GM12878 (cell line): ENCODE measurements at regions not wholly inside any gene's neighbourhood (a gene's known extent, or its start where the extent isn't known, plus 50 kb on each side); places are given as distances from the start of the nearest gene placed in this dataset.

Experiments
- ATAC-seq: fragments of 200-7000 bp; cut with Tn5 transposase; 3 replicates; pipeline ENCODE4 v1.9.1; 2020; ENCODE audit warnings: mild to moderate bottlenecking, moderate library complexity
- BruUV-seq: library from RNA; stranded (reverse); fragments of 400-500 nt; replicated peaks from 2 replicates; lab custom pipeline; 2021; lab: Mats Ljungman, UMichigan
- CTCF ChIA-PET: fragments of 300-600 bp; sonication (Branson Sonifier 250); formaldehyde crosslinking; extraction: SDS; loops from one replicate; lab custom pipeline; 2021; ENCODE audit warnings: inconsistent platforms; lab: Yijun Ruan, JAX
- POLR2A ChIA-PET: fragments of 350-600 bp; formaldehyde crosslinking; extraction: SDS; loops from one replicate; lab custom pipeline; 2021; ENCODE audit warnings: inconsistent platforms; lab: Charles Lee
- RAD21 ChIA-PET: fragments of 300-600 bp; sonication (Branson Sonifier 250); formaldehyde crosslinking; loops from one replicate; lab custom pipeline; 2023; ENCODE audit warnings: antibody characterized with exemption; ENCODE audit not compliant: unreplicated experiment; lab: Charles Lee
- SMC1A ChIA-PET: fragments of 300-600 bp; sonication (Branson Sonifier 250); formaldehyde crosslinking; loops from one replicate; lab custom pipeline; 2023; ENCODE audit not compliant: unreplicated experiment, uncharacterized antibody; lab: Charles Lee
- DNase-seq: peaks from one replicate; pipeline ENCODE4 v3.0.0-alpha.2; 2011; ENCODE audit warnings: low read depth, low spot score
- FAIRE-seq: peaks from 3 replicates; lab custom pipeline; 2011; peaks lifted over from hg19 to GRCh38; lab: Jason Lieb, UNC
- H2AFZ ChIP-seq: 2 replicates; pipeline ENCODE4 v1.6.0; 2011; ENCODE audit warnings: low read depth, low read length, control low read depth; ENCODE audit not compliant: control insufficient read depth
- H3K27ac ChIP-seq: 2 replicates; pipeline ENCODE4 v1.5.1; 2011; ENCODE audit warnings: control low read depth; ENCODE audit not compliant: control insufficient read depth, insufficient read depth
- H3K27me3 ChIP-seq, 2 experiments: replicated peaks in 1 of 2; 2 replicates each; pipeline versions ENCODE4 v1.6.0 to v1.6.1; 2011; ENCODE audit warnings: low read length in 1 of 2; ENCODE audit not compliant: control insufficient read depth in 2 of 2, insufficient read depth in 2 of 2
- H3K36me3 ChIP-seq, 2 experiments: 2 replicates each; pipeline ENCODE4 v1.5.1; 2011; ENCODE audit warnings: low read length in 1 of 2; ENCODE audit not compliant: control insufficient read depth in 2 of 2, insufficient read depth in 2 of 2
- H3K4me1 ChIP-seq: 2 replicates; pipeline ENCODE4 v1.6.1; 2011; ENCODE audit warnings: mild to moderate bottlenecking, low read length, moderate library complexity, mixed read lengths; ENCODE audit not compliant: control insufficient read depth, insufficient read depth
- H3K4me2 ChIP-seq: 2 replicates; pipeline ENCODE4 v1.6.0; 2011; ENCODE audit warnings: control low read depth; ENCODE audit not compliant: control insufficient read depth, insufficient read depth
- H3K4me3 ChIP-seq: fragments of 200-600 bp; sonication (generic); 2 replicates; pipeline ENCODE4 v1.5.1; 2016
- H3K79me2 ChIP-seq: 2 replicates; pipeline ENCODE4 v1.6.0; 2011; ENCODE audit warnings: low read length; ENCODE audit not compliant: control insufficient read depth, insufficient read depth
- H3K9ac ChIP-seq: 2 replicates; pipeline ENCODE4 v1.8.0; 2011; ENCODE audit warnings: low read length, control low read depth, mixed read lengths; ENCODE audit not compliant: control insufficient read depth, insufficient read depth
- H3K9me3 ChIP-seq: replicated peaks from 3 replicates; pipeline ENCODE4 v1.5.1; 2011; ENCODE audit warnings: mild to moderate bottlenecking, low read length; ENCODE audit not compliant: control insufficient read depth, insufficient read depth
- H4K20me1 ChIP-seq: 2 replicates; pipeline ENCODE4 v1.6.0; 2011; ENCODE audit not compliant: control insufficient read depth, insufficient read depth
- BRCA1 ChIP-seq: IDR thresholded peaks from 2 replicates; pipeline ENCODE4 v1.6.1; 2011; ENCODE audit warnings: low read depth, low read length, improper control_type of control experiment
- WGBS: methylation state at CpG from one replicate; pipeline ENCODE4 v1.1.6; 2016; ENCODE audit warnings: low lambda C conversion rate; ENCODE audit not compliant: insufficient replicate concordance, insufficient coverage; ENCODE audit errors: missing lambda C conversion rate; 5-methylcytosine and 5-hydroxymethylcytosine counted together
- in situ Hi-C: fragments of 300-500 bp; cut with MboI; formaldehyde crosslinking; loops from 9 replicates; pipeline ENCODE4 v1.14.3; 2018; ENCODE audit warnings: mixed read lengths
- intact Hi-C: fragments of 100-400 bp; cut with micrococcal nuclease; formaldehyde crosslinking; loops from one replicate; pipeline ENCODE4 v1.14.2; 2022; ENCODE audit not compliant: unreplicated experiment
- TF ChIP-seq, protein P1 (sequence below): IDR thresholded peaks from 2 replicates; pipeline ENCODE4 v1.6.1; 2011; ENCODE audit warnings: borderline replicate concordance, low read depth, mild to moderate bottlenecking, moderate library complexity, mixed read lengths, low read length; ENCODE audit not compliant: insufficient read depth; ENCODE audit errors: extremely low read length
- TF ChIP-seq, protein P2 (sequence below): fragments of 450-650 bp; formaldehyde crosslinking; IDR thresholded peaks from 2 replicates; pipeline ENCODE4 v1.4.0; 2022; ENCODE audit warnings: mild to moderate bottlenecking, moderate library complexity

DNA sequence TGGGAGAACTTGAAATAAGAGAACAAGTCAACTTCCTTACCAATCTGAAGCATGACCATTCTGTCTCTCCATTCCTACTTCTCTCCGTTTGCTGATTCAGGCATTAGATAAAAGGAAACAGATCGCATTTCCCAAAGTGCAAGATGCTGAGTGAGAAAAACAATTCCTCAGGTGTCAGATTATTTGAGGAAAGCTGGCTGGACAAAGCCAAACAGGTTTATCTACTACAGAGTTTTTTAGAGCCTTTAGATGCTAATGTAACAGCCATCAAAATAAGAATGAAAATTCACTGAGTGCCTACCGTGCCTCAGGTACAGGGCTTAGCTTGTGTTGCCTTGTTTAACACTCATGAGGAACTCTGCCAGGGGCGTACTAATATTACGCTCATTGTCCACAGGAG, 135.9 kb upstream of the MBL2 start:
- no peaks in the 10 kb centered on the region for H3K4me1 ChIP-seq
- no peak overlapping the region for H3K4me3 ChIP-seq
- intact Hi-C loops: no loop called here
- H3K27ac ChIP-seq: no peak overlapping the region
- no peaks in the 10 kb centered on the region for H3K79me2 ChIP-seq
- POLR2A ChIA-PET: no interaction called here
- 8% methylated on average over 5 of the region's 5 CpGs for WGBS
- no peaks in the 10 kb centered on the region for H3K27me3 ChIP-seq
- no peaks in the 10 kb centered on the region for H3K36me3 ChIP-seq
- FAIRE-seq (no peak), DNase-seq (no peak), ATAC-seq (no peak)
- in situ Hi-C loops: no loop called here
- no peak for TF ChIP-seq BRCA1
- TF ChIP-seq, protein P1, sequence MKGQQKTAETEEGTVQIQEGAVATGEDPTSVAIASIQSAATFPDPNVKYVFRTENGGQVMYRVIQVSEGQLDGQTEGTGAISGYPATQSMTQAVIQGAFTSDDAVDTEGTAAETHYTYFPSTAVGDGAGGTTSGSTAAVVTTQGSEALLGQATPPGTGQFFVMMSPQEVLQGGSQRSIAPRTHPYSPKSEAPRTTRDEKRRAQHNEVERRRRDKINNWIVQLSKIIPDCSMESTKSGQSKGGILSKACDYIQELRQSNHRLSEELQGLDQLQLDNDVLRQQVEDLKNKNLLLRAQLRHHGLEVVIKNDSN: no peak
- TF ChIP-seq, protein P2, sequence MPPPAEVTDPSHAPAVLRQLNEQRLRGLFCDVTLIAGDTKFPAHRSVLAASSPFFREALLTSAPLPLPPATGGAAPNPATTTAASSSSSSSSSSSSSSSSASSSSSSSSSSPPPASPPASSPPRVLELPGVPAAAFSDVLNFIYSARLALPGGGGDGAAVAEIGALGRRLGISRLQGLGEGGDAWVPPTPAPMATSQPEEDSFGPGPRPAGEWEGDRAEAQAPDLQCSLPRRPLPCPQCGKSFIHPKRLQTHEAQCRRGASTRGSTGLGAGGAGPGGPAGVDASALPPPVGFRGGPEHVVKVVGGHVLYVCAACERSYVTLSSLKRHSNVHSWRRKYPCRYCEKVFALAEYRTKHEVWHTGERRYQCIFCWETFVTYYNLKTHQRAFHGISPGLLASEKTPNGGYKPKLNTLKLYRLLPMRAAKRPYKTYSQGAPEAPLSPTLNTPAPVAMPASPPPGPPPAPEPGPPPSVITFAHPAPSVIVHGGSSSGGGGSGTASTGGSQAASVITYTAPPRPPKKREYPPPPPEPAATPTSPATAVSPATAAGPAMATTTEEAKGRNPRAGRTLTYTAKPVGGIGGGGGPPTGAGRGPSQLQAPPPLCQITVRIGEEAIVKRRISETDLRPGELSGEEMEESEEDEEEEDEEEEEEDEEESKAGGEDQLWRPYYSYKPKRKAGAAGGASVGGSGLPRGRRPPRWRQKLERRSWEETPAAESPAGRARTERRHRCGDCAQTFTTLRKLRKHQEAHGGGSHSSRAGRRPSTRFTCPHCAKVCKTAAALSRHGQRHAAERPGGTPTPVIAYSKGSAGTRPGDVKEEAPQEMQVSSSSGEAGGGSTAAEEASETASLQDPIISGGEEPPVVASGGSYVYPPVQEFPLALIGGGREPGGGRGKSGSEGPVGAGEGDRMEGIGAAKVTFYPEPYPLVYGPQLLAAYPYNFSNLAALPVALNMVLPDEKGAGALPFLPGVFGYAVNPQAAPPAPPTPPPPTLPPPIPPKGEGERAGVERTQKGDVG: no peak
- SMC1A ChIA-PET: no interaction called here
- no TSS peak for BruUV-seq
- no peak overlapping the region for H3K4me2 ChIP-seq
- no peaks in the 10 kb centered on the region for H4K20me1 ChIP-seq
- RAD21 ChIA-PET: no interaction called here
- CTCF ChIA-PET: no interaction called here
- no peaks in the 10 kb centered on the region for H3K9me3 ChIP-seq
- no peak overlapping the region for H2AFZ ChIP-seq
- no peak overlapping the region for H3K9ac ChIP-seq
